ENCODE measurements at regions not wholly inside any gene's neighbourhood (a gene's known extent, or its start where the extent isn't known, plus 50 kb on each side); places are given as distances from the start of the nearest gene placed in this dataset. TPM values are rescaled to one million over a fixed set of nuclear protein-coding genes. Genes with fewer than 3 reads are reported as not detected.

GRCh38 chr11:127052404-127052803, 51.8 kb upstream of the KIRREL3 start:
- Histone ChIP-seq H3K36me3 (ENCODE audit: control insufficient read depth in 3 of 3, insufficient read depth in 3 of 3, low read length in 3 of 3) (no peaks in the 10 kb centered on the region), H3K9ac (ENCODE audit: low read depth in 1 of 3, low read length in 3 of 3) (no peak overlapping the region), H3K9me3 (ENCODE audit: control insufficient read depth in 3 of 3, low read length in 3 of 3) (no peaks in the 10 kb centered on the region), H3K4me3 (ENCODE audit: low read length in 3 of 3) (no peak overlapping the region), H3K27ac (ENCODE audit: low read depth, low read length) (no peak overlapping the region), H3K4me1 (ENCODE audit: control insufficient read depth in 3 of 3, insufficient read depth in 3 of 3, low read length in 3 of 3) (no peaks in the 10 kb centered on the region), H3K27me3 (ENCODE audit: control insufficient read depth in 3 of 3, insufficient read depth in 3 of 3, low read length in 3 of 3) (peaks cover 0 to 2% (median 0%) of the 10 kb centered on the region in 3 donors)

Small RNA genes in the stretch of these regions (small RNA-seq; reads per million reads assigned to genes)
- not detected for gene RN7SKP279
